Neural cell (in vitro differentiated cells): ENCODE measurements at regions not wholly inside any gene's neighbourhood (a gene's known extent, or its start where the extent isn't known, plus 50 kb on each side); places are given as distances from the start of the nearest gene placed in this dataset.

ENCODE experiments used
- CTCF ChIP-seq: fragments of 450-650 bp; IDR thresholded peaks from 2 replicates; pipeline ENCODE4 v1.5.1; 2014; ENCODE audit warnings: antibody characterized with exemption, mild to moderate bottlenecking, moderate library complexity; ENCODE audit not compliant: poor library complexity, severe bottlenecking
- EP300 ChIP-seq: fragments of 450-650 bp; conservative IDR thresholded peaks from 2 replicates; pipeline ENCODE4 v1.6.1; 2014; ENCODE audit warnings: antibody characterized with exemption, mild to moderate bottlenecking, moderate library complexity; ENCODE audit not compliant: poor library complexity, severe bottlenecking
- EZH2 ChIP-seq: fragments of 200-600, 300-800 bp; shearing (Covaris generic), sonication (generic); IDR thresholded peaks from 2 replicates; pipeline ENCODE4 v1.6.1; 2014; ENCODE audit warnings: antibody characterized with exemption, low read length, borderline replicate concordance, mild to moderate bottlenecking; ENCODE audit not compliant: insufficient read depth, poor library complexity, severe bottlenecking
- MXI1 ChIP-seq: fragments of 450-650 bp; conservative IDR thresholded peaks from 2 replicates; pipeline ENCODE4 v1.6.1; 2014; ENCODE audit warnings: antibody characterized with exemption, mild to moderate bottlenecking; ENCODE audit not compliant: poor library complexity, severe bottlenecking
- POLR2AphosphoS5 ChIP-seq: IDR thresholded peaks from 2 replicates; pipeline ENCODE4 v1.6.1; 2012
- RAD21 ChIP-seq: fragments of 450-650 bp; conservative IDR thresholded peaks from 2 replicates; pipeline ENCODE4 v1.6.1; 2014; ENCODE audit warnings: antibody characterized with exemption, mild to moderate bottlenecking, moderate library complexity
- REST ChIP-seq: IDR thresholded peaks from 2 replicates; pipeline ENCODE4 v1.6.1; 2012; ENCODE audit warnings: borderline replicate concordance
- SMC3 ChIP-seq: fragments of 450-650 bp; conservative IDR thresholded peaks from 2 replicates; pipeline ENCODE4 v1.6.1; 2014; ENCODE audit warnings: antibody characterized with exemption, mild to moderate bottlenecking, moderate library complexity; ENCODE audit not compliant: poor library complexity
- TAF1 ChIP-seq: IDR thresholded peaks from 2 replicates; pipeline ENCODE4 v1.6.1; 2012; ENCODE audit warnings: low read depth

- no peak for TF ChIP-seq CTCF
- TF ChIP-seq RAD21 = no peak
- TF ChIP-seq POLR2AphosphoS5 = no peak
- TF ChIP-seq TAF1 = no peak
- no peak for TF ChIP-seq EP300
- no peak for TF ChIP-seq EZH2
- TF ChIP-seq SMC3 = no peak
- TF ChIP-seq REST = no peak
- no peak for TF ChIP-seq MXI1
Measured at GRCh38 chr4:127347936-127348335, 284.8 kb upstream of the INTU start.
